Keratinocyte (primary cell): ENCODE measurements at regions not wholly inside any gene's neighbourhood (a gene's known extent, or its start where the extent isn't known, plus 50 kb on each side); places are given as distances from the start of the nearest gene placed in this dataset.

ENCODE experiments used
- DNase-seq: peaks from one replicate; pipeline ENCODE4 v3.0.0-alpha.2; 2011; ENCODE audit warnings: low read depth, missing footprints, low spot score
- FAIRE-seq: peaks from 2 replicates; lab custom pipeline; 2011; peaks lifted over from hg19 to GRCh38; lab: Jason Lieb, UNC
- H2AFZ ChIP-seq: 2 replicates; pipeline ENCODE4 v1.6.0; 2012; ENCODE audit warnings: low read length, control low read depth, inconsistent platforms; ENCODE audit not compliant: control insufficient read depth
- H3K27ac ChIP-seq: 2 replicates; pipeline ENCODE4 v1.5.1; 2011; ENCODE audit warnings: low read length; ENCODE audit not compliant: control insufficient read depth, insufficient read depth
- H3K27me3 ChIP-seq: 3 replicates; pipeline ENCODE4 v1.6.0; 2011; ENCODE audit warnings: low read length; ENCODE audit not compliant: control insufficient read depth, insufficient read depth; ENCODE audit errors: extremely low read depth
- H3K36me3 ChIP-seq, 2 experiments: 2 replicates in 1 of 2; 3 replicates in 1 of 2; pipeline ENCODE4 v1.5.1; 2011; ENCODE audit warnings: low read length in 2 of 2, mild to moderate bottlenecking in 1 of 2; ENCODE audit not compliant: control insufficient read depth in 2 of 2, insufficient read depth in 2 of 2; ENCODE audit errors: extremely low read depth in 1 of 2
- H3K4me1 ChIP-seq: 3 replicates; pipeline ENCODE4 v1.5.1; 2011; ENCODE audit warnings: low read length; ENCODE audit not compliant: control insufficient read depth, insufficient read depth; ENCODE audit errors: extremely low read depth
- H3K4me2 ChIP-seq: 3 replicates; pipeline ENCODE4 v1.6.0; 2011; ENCODE audit warnings: low read depth, low read length; ENCODE audit not compliant: control insufficient read depth, insufficient read depth; ENCODE audit errors: extremely low read depth
- H3K4me3 ChIP-seq, 3 experiments: fragments of 200-600 bp in 1 of 3; sonication (generic) in 1 of 3; 2 replicates in 2 of 3; 3 replicates in 1 of 3; pipeline ENCODE4 v1.5.1; 2011 to 2016; ENCODE audit warnings: low read length in 3 of 3, mild to moderate bottlenecking in 3 of 3, control low read depth in 2 of 3, inconsistent platforms in 1 of 3, low read depth in 1 of 3, mixed read lengths in 1 of 3, mixed run types in 1 of 3, moderate library complexity in 1 of 3; ENCODE audit not compliant: control insufficient read depth in 2 of 3, insufficient read depth in 2 of 3; ENCODE audit errors: extremely low read depth in 1 of 3
- H3K79me2 ChIP-seq: 2 replicates; pipeline ENCODE4 v1.6.0; 2012; ENCODE audit warnings: low read length; ENCODE audit not compliant: control insufficient read depth, insufficient read depth
- H3K9ac ChIP-seq: 3 replicates; pipeline ENCODE4 v1.6.0; 2011; ENCODE audit warnings: low read length; ENCODE audit not compliant: control insufficient read depth, insufficient read depth; ENCODE audit errors: extremely low read depth
- H3K9me1 ChIP-seq: 3 replicates; pipeline ENCODE4 v1.6.0; 2011; ENCODE audit warnings: low read length; ENCODE audit not compliant: control insufficient read depth, insufficient read depth; ENCODE audit errors: extremely low read depth
- H3K9me3 ChIP-seq: 2 replicates; pipeline ENCODE4 v1.5.1; 2012; ENCODE audit warnings: low read depth, low read length; ENCODE audit not compliant: control insufficient read depth
- H4K20me1 ChIP-seq: 3 replicates; pipeline ENCODE4 v1.6.0; 2011; ENCODE audit warnings: low read length; ENCODE audit not compliant: control insufficient read depth, insufficient read depth; ENCODE audit errors: extremely low read depth
- EZH2 ChIP-seq: IDR thresholded peaks from one replicate; pipeline ENCODE4 v1.6.1; 2012; ENCODE audit warnings: inconsistent platforms, mild to moderate bottlenecking, low read length, moderate library complexity
- dilution Hi-C: fragments of 300-500 bp; cut with MboI; formaldehyde crosslinking; loops from one replicate; pipeline ENCODE4 v1.7.0; 2020; ENCODE audit warnings: low sequenced_read_pairs; ENCODE audit not compliant: extremely low pct_ligation_motif_present
- TF ChIP-seq, protein P1 (sequence below), 3 experiments: IDR thresholded peaks in 1 of 3; conservative IDR thresholded peaks in 1 of 3; optimal IDR thresholded peaks in 1 of 3; 2 replicates in 2 of 3; 3 replicates in 1 of 3; pipeline versions ENCODE3 to v1.5.1; 2011; ENCODE audit warnings: low read length in 3 of 3, mild to moderate bottlenecking in 3 of 3, moderate library complexity in 2 of 3, control low read depth in 1 of 3, inconsistent platforms in 1 of 3; ENCODE audit not compliant: insufficient read depth in 2 of 3; ENCODE audit errors: extremely low read depth in 1 of 3

DNA sequence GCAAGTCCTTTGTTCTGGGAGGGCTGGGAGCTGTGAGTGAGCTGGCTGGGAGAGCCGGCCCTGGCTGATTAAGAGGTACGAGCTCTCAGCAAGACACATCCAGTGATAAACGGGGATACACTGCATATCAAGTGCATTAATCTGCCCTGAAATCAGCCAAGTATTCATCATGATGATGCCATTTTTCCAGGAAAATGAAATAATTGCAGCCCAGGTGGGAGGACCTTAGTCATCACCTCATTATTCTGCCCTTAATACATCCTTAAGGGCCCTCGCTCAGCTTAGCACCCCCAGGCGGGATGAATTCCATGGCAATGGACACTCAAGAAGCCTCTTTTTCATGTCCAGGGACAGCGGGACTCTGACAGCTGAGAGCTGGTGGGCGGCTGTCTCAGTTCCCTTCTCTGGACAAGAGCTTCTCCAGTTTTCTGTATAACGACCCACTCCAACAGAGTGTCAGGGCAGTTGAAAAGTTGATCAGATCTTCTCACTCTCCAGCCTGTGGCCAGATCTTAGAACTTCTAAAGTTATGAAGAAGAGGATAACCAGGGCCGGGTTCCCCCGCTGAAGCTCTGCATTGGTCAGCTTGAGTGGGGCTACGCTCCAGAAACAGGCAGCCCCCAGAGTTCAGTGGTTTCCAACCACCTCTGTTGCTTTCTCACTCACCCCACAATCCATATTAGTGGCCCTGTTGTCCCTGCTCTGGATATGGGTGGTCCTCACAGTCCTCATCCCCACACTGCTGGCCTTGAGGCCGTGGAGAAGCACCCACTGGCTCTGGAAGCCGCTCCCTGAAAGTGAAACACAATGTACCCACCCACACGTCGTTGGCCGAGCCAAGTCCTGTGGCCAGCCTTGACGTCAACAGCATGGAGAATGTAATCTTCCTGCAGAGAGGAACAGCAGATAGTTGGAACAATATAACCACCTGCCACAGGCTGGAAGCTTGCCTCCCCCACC lies 306.2 kb upstream of the DIO3 start:
- H3K27me3 ChIP-seq, result no peaks in the 10 kb centered on the region
- no peaks in the 10 kb centered on the region for H3K36me3 ChIP-seq
- no peaks in the 10 kb centered on the region for H3K9me1 ChIP-seq
- DNase-seq, result no peak
- no peak overlapping the region for H3K9ac ChIP-seq
- dilution Hi-C loops, result no loop called here
- H3K4me1 ChIP-seq, result no peaks in the 10 kb centered on the region
- H3K9me3 ChIP-seq, result peaks cover 11% of the 10 kb centered on the region
- no peak overlapping the region for H2AFZ ChIP-seq
- no peak overlapping the region for H3K27ac ChIP-seq
- no peak for FAIRE-seq
- H3K4me3 ChIP-seq, result no peak overlapping the region
- no peaks in the 10 kb centered on the region for H3K79me2 ChIP-seq
- no peak for TF ChIP-seq EZH2
- TF ChIP-seq, protein P1, sequence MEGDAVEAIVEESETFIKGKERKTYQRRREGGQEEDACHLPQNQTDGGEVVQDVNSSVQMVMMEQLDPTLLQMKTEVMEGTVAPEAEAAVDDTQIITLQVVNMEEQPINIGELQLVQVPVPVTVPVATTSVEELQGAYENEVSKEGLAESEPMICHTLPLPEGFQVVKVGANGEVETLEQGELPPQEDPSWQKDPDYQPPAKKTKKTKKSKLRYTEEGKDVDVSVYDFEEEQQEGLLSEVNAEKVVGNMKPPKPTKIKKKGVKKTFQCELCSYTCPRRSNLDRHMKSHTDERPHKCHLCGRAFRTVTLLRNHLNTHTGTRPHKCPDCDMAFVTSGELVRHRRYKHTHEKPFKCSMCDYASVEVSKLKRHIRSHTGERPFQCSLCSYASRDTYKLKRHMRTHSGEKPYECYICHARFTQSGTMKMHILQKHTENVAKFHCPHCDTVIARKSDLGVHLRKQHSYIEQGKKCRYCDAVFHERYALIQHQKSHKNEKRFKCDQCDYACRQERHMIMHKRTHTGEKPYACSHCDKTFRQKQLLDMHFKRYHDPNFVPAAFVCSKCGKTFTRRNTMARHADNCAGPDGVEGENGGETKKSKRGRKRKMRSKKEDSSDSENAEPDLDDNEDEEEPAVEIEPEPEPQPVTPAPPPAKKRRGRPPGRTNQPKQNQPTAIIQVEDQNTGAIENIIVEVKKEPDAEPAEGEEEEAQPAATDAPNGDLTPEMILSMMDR (optimal IDR thresholded peaks at IDR 0.05 in 1 of 3, IDR thresholded peaks at IDR 0.05 in 1 of 3, conservative IDR thresholded peaks at IDR 0.05 in 1 of 3; ENCODE audit: extremely low read depth in 1 of 3, insufficient read depth in 2 of 3, low read length in 3 of 3), result no peak
- H4K20me1 ChIP-seq, result no peaks in the 10 kb centered on the region
- H3K4me2 ChIP-seq, result no peak overlapping the region

DNA sequence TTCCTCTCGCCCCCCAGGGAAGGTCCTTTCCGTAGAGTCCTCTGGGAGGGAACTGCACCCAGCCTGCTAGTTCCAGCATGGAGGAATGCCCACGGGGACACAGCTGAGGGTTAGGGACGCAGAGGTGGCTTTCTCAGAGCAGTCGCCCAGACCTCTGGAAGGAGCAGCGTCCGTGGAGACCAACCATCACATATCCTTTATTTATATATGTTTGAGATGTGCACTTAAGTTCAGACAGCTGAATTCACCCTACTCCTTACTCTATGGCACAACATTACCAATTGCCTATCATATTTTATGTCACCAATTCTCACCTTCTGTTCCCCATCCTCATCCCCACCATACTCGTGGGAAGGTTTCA lies 305.6 kb upstream of the DIO3 start:
- Histone ChIP-seq H3K4me1 (no peaks in the 10 kb centered on the region), H3K4me2 (no peak overlapping the region), H3K27me3 (no peaks in the 10 kb centered on the region), H3K4me3 (no peak overlapping the region), H3K36me3 (no peaks in the 10 kb centered on the region), H2AFZ (no peak overlapping the region), H3K27ac (no peak overlapping the region), H3K9ac (no peak overlapping the region), H4K20me1 (no peaks in the 10 kb centered on the region), H3K9me1 (no peaks in the 10 kb centered on the region), H3K79me2 (no peaks in the 10 kb centered on the region), H3K9me3 (peaks cover 9% of the 10 kb centered on the region)
- dilution Hi-C loops, result no loop called here
- no peak for TF ChIP-seq EZH2
- TF ChIP-seq, protein P1 (optimal IDR thresholded peaks at IDR 0.05 in 1 of 3, IDR thresholded peaks at IDR 0.05 in 1 of 3, conservative IDR thresholded peaks at IDR 0.05 in 1 of 3; ENCODE audit: extremely low read depth in 1 of 3, insufficient read depth in 2 of 3, low read length in 3 of 3), result no peak
- FAIRE-seq (no peak), DNase-seq (no peak)
